ENCODE measurements at regions not wholly inside any gene's neighbourhood (a gene's known extent, or its start where the extent isn't known, plus 50 kb on each side); places are given as distances from the start of the nearest gene placed in this dataset.

- no peak for DNase-seq (ENCODE audit: low read depth in 2 of 2)
These were observed 616.0 kb upstream of the TBL1XR1 start for GRCh38 chr3:177813322-177813721.

GRCh38 chr3:177816667-177817208, 619.5 kb upstream of the TBL1XR1 start:
- DNase-seq (ENCODE audit: low read depth in 2 of 2) = no peak

GRCh38 chr3:177817751-177818150, 620.5 kb upstream of the TBL1XR1 start:
- no peak for DNase-seq (ENCODE audit: low read depth in 2 of 2)

GRCh38 chr3:177818712-177819240, 621.5 kb upstream of the TBL1XR1 start:
- no peak for DNase-seq (ENCODE audit: low read depth in 2 of 2)

GRCh38 chr3:177820683-177821316, 623.5 kb upstream of the TBL1XR1 start:
- no peak for DNase-seq (ENCODE audit: low read depth in 2 of 2)

GRCh38 chr3:177822681-177823096, 625.4 kb upstream of the TBL1XR1 start:
- no peak for DNase-seq (ENCODE audit: low read depth in 2 of 2)

- DNase-seq (ENCODE audit: low read depth in 2 of 2) = no peak
These were observed 626.5 kb upstream of the TBL1XR1 start for GRCh38 chr3:177823701-177824189.

GRCh38 chr3:177824190-177824786, 627.0 kb upstream of the TBL1XR1 start:
- no peak for DNase-seq (ENCODE audit: low read depth in 2 of 2)

GRCh38 chr3:177824841-177825240, 627.6 kb upstream of the TBL1XR1 start:
- no peak for DNase-seq (ENCODE audit: low read depth in 2 of 2)

GRCh38 chr3:177826253-177826652, 629.0 kb upstream of the TBL1XR1 start:
- no peak for DNase-seq (ENCODE audit: low read depth in 2 of 2)

- no peak for DNase-seq (ENCODE audit: low read depth in 2 of 2)
These were observed 630.4 kb upstream of the TBL1XR1 start for GRCh38 chr3:177827511-177828207.

GRCh38 chr3:177828208-177828565, 630.9 kb upstream of the TBL1XR1 start:
- DNase-seq (ENCODE audit: low read depth in 2 of 2) = no peak

GRCh38 chr3:177830411-177830849, 633.1 kb upstream of the TBL1XR1 start:
- DNase-seq (ENCODE audit: low read depth in 2 of 2) = no peak

- DNase-seq (ENCODE audit: low read depth in 2 of 2) = no peak
These were observed 634.1 kb upstream of the TBL1XR1 start for GRCh38 chr3:177831361-177831760.

GRCh38 chr3:177832880-177833279, 635.6 kb upstream of the TBL1XR1 start:
- no peak for DNase-seq (ENCODE audit: low read depth in 2 of 2)

- no peak for DNase-seq (ENCODE audit: low read depth in 2 of 2)
These were observed 636.0 kb upstream of the TBL1XR1 start for GRCh38 chr3:177833332-177833731.

GRCh38 chr3:177835008-177835407, 637.7 kb upstream of the TBL1XR1 start:
- no peak for DNase-seq (ENCODE audit: low read depth in 2 of 2)

GRCh38 chr3:177835917-177836316, 638.6 kb upstream of the TBL1XR1 start:
- DNase-seq (ENCODE audit: low read depth in 2 of 2) = no peak

- no peak for DNase-seq (ENCODE audit: low read depth in 2 of 2)
These were observed 639.4 kb upstream of the TBL1XR1 start for GRCh38 chr3:177836671-177837070.

GRCh38 chr3:177837951-177838655, 640.8 kb upstream of the TBL1XR1 start:
- no peak for DNase-seq (ENCODE audit: low read depth in 2 of 2)

GRCh38 chr3:177838766-177839350, 641.6 kb upstream of the TBL1XR1 start:
- DNase-seq (ENCODE audit: low read depth in 2 of 2) = no peak

Data from activated CD4-positive, alpha-beta T cell treated with anti-CD3 and anti-CD28 coated beads for 24 hours (primary cell).